Activated B cell treated with CpG ODN at 0.5 μM for 24 hours (primary cell): ENCODE measurements at regions not wholly inside any gene's neighbourhood (a gene's known extent, or its start where the extent isn't known, plus 50 kb on each side); places are given as distances from the start of the nearest gene placed in this dataset.
"Not testable (repeated sequence)": the region's sequence is repeated elsewhere in the genome, so short reads cannot be mapped to it uniquely, and the experiment has no call there.

ENCODE experiments used
- ATAC-seq: fragments of 200-7000 bp; cut with Tn5 transposase; one replicate; pipeline ENCODE4 v1.10.0; 2021; ENCODE audit warnings: low read depth, mild to moderate bottlenecking, moderate library complexity
- CTCF ChIA-PET: fragments of 350-600 bp; sonication (Branson Sonifier 250); formaldehyde crosslinking; loops from one replicate; lab custom pipeline; 2021; ENCODE audit warnings: antibody characterized with exemption; lab: Charles Lee
- POLR2A ChIA-PET: fragments of 350-600 bp; sonication (Branson Sonifier 250); formaldehyde crosslinking; loops from one replicate; lab custom pipeline; 2021; ENCODE audit warnings: antibody characterized with exemption; lab: Charles Lee
- DNase-seq: peaks from one replicate; pipeline ENCODE4 v3.0.0; 2022
- H3K27ac Mint-ChIP-seq: one replicate; pipeline ENCODE4 v1.8.0; 2020; ENCODE audit warnings: mixed read lengths
- H3K27me3 Mint-ChIP-seq: one replicate; pipeline ENCODE4 v1.8.0; 2021; ENCODE audit warnings: mixed read lengths
- H3K36me3 Mint-ChIP-seq: one replicate; pipeline ENCODE4 v1.8.0; 2021; ENCODE audit warnings: low read depth, mixed read lengths
- H3K4me1 Mint-ChIP-seq: one replicate; pipeline ENCODE4 v1.8.0; 2021; ENCODE audit warnings: mixed read lengths
- H3K4me3 Mint-ChIP-seq: one replicate; pipeline ENCODE4 v1.8.0; 2020; ENCODE audit warnings: mild to moderate bottlenecking, mixed read lengths
- H3K9me3 Mint-ChIP-seq: one replicate; pipeline ENCODE4 v1.8.0; 2020; ENCODE audit warnings: mixed read lengths
- CTCF ChIP-seq: fragments of 200-600 bp; IDR thresholded peaks from one replicate; pipeline ENCODE4 v1.8.0; 2022; ENCODE audit warnings: antibody characterized with exemption, mild to moderate bottlenecking
- intact Hi-C: fragments of 100-400 bp; cut with micrococcal nuclease; formaldehyde crosslinking; loops from one replicate; pipeline ENCODE4 v1.15.1; 2024

GRCh38 chr19:29884466-29884865, 57.6 kb upstream of the URI1 start:
- DNase-seq (no peak), ATAC-seq (no peak)
- Mint-ChIP-seq H3K27me3 (peaks cover 4% of the 10 kb centered on the region), H3K27ac (no peak overlapping the region), H3K4me1 (peaks cover 30% of the 10 kb centered on the region), H3K36me3 (no peaks in the 10 kb centered on the region), H3K9me3 (no peaks in the 10 kb centered on the region), H3K4me3 (no peak overlapping the region)
- ChIA-PET POLR2A (no interaction called here), CTCF (no interaction called here)
- TF ChIP-seq CTCF, result no peak
- intact Hi-C loops, result no loop called here

DNA sequence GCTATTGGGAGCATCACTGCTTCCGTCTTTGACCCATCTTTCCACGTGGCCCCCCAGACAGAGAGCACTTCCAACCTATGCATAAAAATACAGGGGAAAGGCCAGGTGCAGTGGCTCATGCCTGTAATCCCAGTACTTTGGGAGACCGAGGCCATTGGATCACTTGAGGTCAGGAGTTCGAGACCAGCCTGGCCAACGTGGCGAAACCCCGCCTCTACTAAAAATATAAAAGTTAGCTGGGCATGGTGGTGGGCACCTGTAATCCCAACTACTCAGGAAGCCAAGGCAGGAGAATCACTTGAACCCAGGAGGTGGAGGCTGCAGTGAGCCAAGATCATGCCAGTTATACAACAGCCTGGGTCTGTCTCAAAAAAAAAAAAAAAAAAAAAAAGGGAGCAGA, 55.9 kb upstream of the URI1 start:
- intact Hi-C loops, H3K4me3 Mint-ChIP-seq, DNase-seq, H3K27me3 Mint-ChIP-seq, CTCF ChIA-PET, H3K36me3 Mint-ChIP-seq, H3K9me3 Mint-ChIP-seq, ATAC-seq, POLR2A ChIA-PET, H3K27ac Mint-ChIP-seq: not testable (repeated sequence)
- H3K4me1 Mint-ChIP-seq, result peaks cover 17% of the 10 kb centered on the region

DNA sequence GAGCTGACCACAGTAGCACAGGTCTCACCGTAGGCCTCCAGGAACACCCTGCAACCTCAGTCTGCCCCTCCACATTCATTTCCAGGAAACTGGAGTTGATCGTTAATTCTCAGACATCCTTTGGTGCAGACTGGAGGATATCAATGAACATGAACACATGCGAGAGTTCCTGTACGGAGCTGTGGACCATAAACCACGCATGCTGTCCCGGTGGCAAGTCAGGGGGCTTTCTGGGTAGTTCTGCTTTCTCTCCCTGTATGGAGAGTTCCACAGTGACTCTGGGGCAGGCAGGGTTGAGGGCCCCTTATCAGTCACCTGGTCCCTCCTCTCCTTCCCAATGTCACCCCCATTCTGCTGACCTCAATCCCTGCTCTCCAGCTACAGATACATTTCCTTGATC, 55.5 kb upstream of the URI1 start:
- no peak for ATAC-seq
- Mint-ChIP-seq H3K4me1 (peaks cover 13% of the 10 kb centered on the region), H3K27ac (no peak overlapping the region), H3K4me3 (no peak overlapping the region), H3K9me3 (no peaks in the 10 kb centered on the region), H3K27me3 (peaks cover 2% of the 10 kb centered on the region), H3K36me3 (no peaks in the 10 kb centered on the region)
- intact Hi-C loops, result no loop called here
- TF ChIP-seq CTCF, result no peak
- POLR2A ChIA-PET, result no interaction called here
- DNase-seq, result no peak
- CTCF ChIA-PET, result no interaction called here

GRCh38 chr19:29887442-29887855, 54.6 kb upstream of the URI1 start:
- intact Hi-C loops, result no loop called here
- H3K27ac Mint-ChIP-seq, result no peak overlapping the region
- ATAC-seq (no peak), DNase-seq (no peak)
- CTCF ChIA-PET, result no interaction called here
- peaks cover 2% of the 10 kb centered on the region for H3K27me3 Mint-ChIP-seq
- TF ChIP-seq CTCF, result no peak
- H3K9me3 Mint-ChIP-seq, result no peaks in the 10 kb centered on the region
- H3K4me3 Mint-ChIP-seq, result no peak overlapping the region
- peaks cover 13% of the 10 kb centered on the region for H3K4me1 Mint-ChIP-seq
- POLR2A ChIA-PET, result no interaction called here
- H3K36me3 Mint-ChIP-seq, result no peaks in the 10 kb centered on the region

- H3K27me3 Mint-ChIP-seq, H3K27ac Mint-ChIP-seq, H3K9me3 Mint-ChIP-seq, intact Hi-C loops, H3K36me3 Mint-ChIP-seq, CTCF ChIA-PET, H3K4me3 Mint-ChIP-seq, ATAC-seq, DNase-seq: not testable (repeated sequence)
- H3K4me1 Mint-ChIP-seq, result peaks cover 11% of the 10 kb centered on the region
- POLR2A ChIA-PET, result interaction anchor here (0.7 kb wide), 1 partner anchor 281 kb away, joined by 6 read pairs; no protein-coding TSS in a partner anchor
Observed at GRCh38 chr19:29888047-29888446, 54.0 kb upstream of the URI1 start.

DNA sequence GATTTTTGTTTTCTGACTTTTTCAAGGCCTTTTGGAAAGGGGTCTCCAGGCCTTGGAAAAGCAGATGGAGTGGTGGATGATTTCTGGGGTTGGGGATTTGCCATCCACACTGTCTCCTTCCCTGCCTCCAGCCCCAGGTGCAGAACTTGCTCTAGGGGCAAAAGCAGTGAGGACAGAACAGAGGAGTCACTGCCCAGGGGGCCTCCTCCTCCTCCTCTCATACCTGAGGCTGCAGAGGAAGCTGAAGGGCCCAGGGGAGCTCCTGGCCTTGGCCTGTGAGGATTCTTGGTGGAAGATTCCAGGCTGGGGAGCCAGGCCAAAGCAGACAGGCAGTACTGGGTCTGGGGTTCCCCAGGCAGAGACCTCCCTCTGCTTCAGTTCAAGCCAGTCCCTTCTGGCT, 52.3 kb upstream of the URI1 start:
- intact Hi-C loops, result no loop called here
- ChIA-PET CTCF (no interaction called here), POLR2A (no interaction called here)
- H3K27ac Mint-ChIP-seq, result no peak overlapping the region
- H3K27me3 Mint-ChIP-seq, result peaks cover 2% of the 10 kb centered on the region
- H3K36me3 Mint-ChIP-seq, result no peaks in the 10 kb centered on the region
- H3K9me3 Mint-ChIP-seq, result no peaks in the 10 kb centered on the region
- peaks cover 11% of the 10 kb centered on the region for H3K4me1 Mint-ChIP-seq
- H3K4me3 Mint-ChIP-seq, result no peak overlapping the region
- no peak for DNase-seq
- ATAC-seq, result no peak
- no peak for TF ChIP-seq CTCF
